Colonic mucosa (tissue), 4 donors: ENCODE measurements at regions not wholly inside any gene's neighbourhood (a gene's known extent, or its start where the extent isn't known, plus 50 kb on each side); places are given as distances from the start of the nearest gene placed in this dataset.

Experiments used
- DNase-seq: peaks from one replicate; pipeline ENCODE4 v3.0.0-alpha.2; 2020
- H3K27ac ChIP-seq: fragments of 200-600 bp; one replicate; pipeline ENCODE4 v1.8.0; 2021
- H3K27me3 ChIP-seq: fragments of 200-600 bp; one replicate; pipeline ENCODE4 v1.8.0; 2021
- H3K36me3 ChIP-seq: fragments of 200-600 bp; one replicate; pipeline ENCODE4 v1.8.0; 2021
- H3K4me1 ChIP-seq: fragments of 200-600 bp; one replicate; pipeline ENCODE4 v1.8.0; 2021; ENCODE audit warnings: mild to moderate bottlenecking
- H3K4me3 ChIP-seq: fragments of 200-600 bp; one replicate; pipeline ENCODE4 v1.8.0; 2021
- H3K9ac ChIP-seq, 2 donors: one replicate each; pipeline ENCODE4 v1.7.0; 2013; ENCODE audit warnings: control low read depth in 2 of 2, low read depth in 2 of 2, low read length in 2 of 2
- H3K9me3 ChIP-seq: fragments of 200-600 bp; one replicate; pipeline ENCODE4 v1.8.0; 2021
- intact Hi-C: fragments of 100-400 bp; cut with DNase I; formaldehyde crosslinking; loops from one replicate; pipeline ENCODE4 v1.14.1; 2022
- TF ChIP-seq, protein P1 (sequence below): fragments of 200-600 bp; IDR thresholded peaks from one replicate; pipeline ENCODE4 v1.8.0; 2022; ENCODE audit warnings: antibody characterized with exemption, mild to moderate bottlenecking
- donor health status: healthy.
- donor health status: DM: no; HTN: no; CAD: no.
- donor health status: DM: no; HTN: no; CAD: no.

DNA sequence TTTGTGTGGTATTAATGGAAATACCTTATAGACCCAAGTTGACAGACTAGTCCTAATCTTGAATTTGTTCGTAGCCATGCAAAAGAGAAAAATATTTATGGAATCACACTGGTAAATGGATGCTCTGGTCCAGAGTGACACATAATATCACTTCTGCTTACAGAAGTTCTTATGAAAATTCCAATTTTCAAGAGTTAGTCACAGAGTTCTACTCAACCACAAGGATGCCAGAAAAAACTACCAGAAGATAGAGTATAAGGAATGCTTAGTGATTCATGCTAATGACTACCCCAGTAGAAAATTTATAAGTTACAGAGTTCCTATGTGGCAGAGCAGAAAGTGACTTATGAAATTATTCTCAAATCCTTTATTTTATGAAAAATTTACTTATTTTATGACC, 1384.8 kb downstream of the FAM133A start:
- intact Hi-C loops, result no loop called here
- H3K4me3 ChIP-seq, result no peak overlapping the region
- no peaks in the 10 kb centered on the region for H3K36me3 ChIP-seq
- no peak for DNase-seq
- H3K4me1 ChIP-seq, result no peaks in the 10 kb centered on the region
- no peak overlapping the region for H3K9ac ChIP-seq
- no peak overlapping the region for H3K27ac ChIP-seq
- no peaks in the 10 kb centered on the region for H3K27me3 ChIP-seq
- no peaks in the 10 kb centered on the region for H3K9me3 ChIP-seq
- TF ChIP-seq, protein P1, sequence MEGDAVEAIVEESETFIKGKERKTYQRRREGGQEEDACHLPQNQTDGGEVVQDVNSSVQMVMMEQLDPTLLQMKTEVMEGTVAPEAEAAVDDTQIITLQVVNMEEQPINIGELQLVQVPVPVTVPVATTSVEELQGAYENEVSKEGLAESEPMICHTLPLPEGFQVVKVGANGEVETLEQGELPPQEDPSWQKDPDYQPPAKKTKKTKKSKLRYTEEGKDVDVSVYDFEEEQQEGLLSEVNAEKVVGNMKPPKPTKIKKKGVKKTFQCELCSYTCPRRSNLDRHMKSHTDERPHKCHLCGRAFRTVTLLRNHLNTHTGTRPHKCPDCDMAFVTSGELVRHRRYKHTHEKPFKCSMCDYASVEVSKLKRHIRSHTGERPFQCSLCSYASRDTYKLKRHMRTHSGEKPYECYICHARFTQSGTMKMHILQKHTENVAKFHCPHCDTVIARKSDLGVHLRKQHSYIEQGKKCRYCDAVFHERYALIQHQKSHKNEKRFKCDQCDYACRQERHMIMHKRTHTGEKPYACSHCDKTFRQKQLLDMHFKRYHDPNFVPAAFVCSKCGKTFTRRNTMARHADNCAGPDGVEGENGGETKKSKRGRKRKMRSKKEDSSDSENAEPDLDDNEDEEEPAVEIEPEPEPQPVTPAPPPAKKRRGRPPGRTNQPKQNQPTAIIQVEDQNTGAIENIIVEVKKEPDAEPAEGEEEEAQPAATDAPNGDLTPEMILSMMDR, result no peak

DNA sequence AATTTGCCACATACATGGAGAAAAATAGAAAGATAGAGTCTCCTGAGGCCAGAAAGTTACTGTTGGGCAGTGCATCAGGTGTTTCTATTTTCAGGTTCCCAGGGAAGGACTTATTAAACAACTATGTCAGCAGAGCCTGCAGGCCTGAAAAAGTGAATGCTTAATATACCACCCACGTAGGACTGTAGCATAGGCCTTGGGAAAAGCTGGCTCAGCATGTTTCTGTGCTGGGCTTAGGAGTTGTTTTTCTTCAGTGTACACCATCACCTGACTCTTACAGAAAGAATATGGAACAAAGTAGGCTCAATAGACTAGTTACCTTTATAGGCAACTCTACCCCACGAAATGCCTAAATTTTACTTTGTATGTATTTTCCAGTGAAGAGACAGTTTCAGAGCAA, 1385.9 kb downstream of the FAM133A start:
- Histone ChIP-seq H3K4me3 (no peak overlapping the region), H3K9ac (no peak overlapping the region), H3K4me1 (no peaks in the 10 kb centered on the region), H3K9me3 (no peaks in the 10 kb centered on the region), H3K36me3 (no peaks in the 10 kb centered on the region), H3K27ac (no peak overlapping the region), H3K27me3 (no peaks in the 10 kb centered on the region)
- intact Hi-C loops, result no loop called here
- TF ChIP-seq, protein P1, result no peak
- DNase-seq, result no peak

- Histone ChIP-seq H3K27ac (no peak overlapping the region), H3K9ac (no peak overlapping the region), H3K27me3 (no peaks in the 10 kb centered on the region), H3K4me1 (no peaks in the 10 kb centered on the region), H3K9me3 (no peaks in the 10 kb centered on the region), H3K36me3 (no peaks in the 10 kb centered on the region), H3K4me3 (no peak overlapping the region)
- no peak for DNase-seq
- TF ChIP-seq, protein P1, result no peak
- intact Hi-C loops, result no loop called here
These were observed 1389.5 kb downstream of the FAM133A start for GRCh38 chrX:95063554-95063953.

- Histone ChIP-seq H3K27me3 (no peaks in the 10 kb centered on the region), H3K9me3 (no peaks in the 10 kb centered on the region), H3K4me3 (no peak overlapping the region), H3K9ac (no peak overlapping the region), H3K27ac (no peak overlapping the region), H3K36me3 (no peaks in the 10 kb centered on the region), H3K4me1 (no peaks in the 10 kb centered on the region)
- DNase-seq, result no peak
- intact Hi-C loops, result no loop called here
- TF ChIP-seq, protein P1, result no peak
These were observed 1391.1 kb downstream of the FAM133A start for GRCh38 chrX:95065151-95065550.

- Histone ChIP-seq H3K36me3 (no peaks in the 10 kb centered on the region), H3K9me3 (no peaks in the 10 kb centered on the region), H3K27me3 (no peaks in the 10 kb centered on the region), H3K27ac (no peak overlapping the region), H3K4me1 (no peaks in the 10 kb centered on the region), H3K4me3 (no peak overlapping the region), H3K9ac (no peak overlapping the region)
- intact Hi-C loops, result no loop called here
- TF ChIP-seq, protein P1, result no peak
- DNase-seq, result no peak
These were observed 1397.0 kb downstream of the FAM133A start for GRCh38 chrX:95071052-95071451.

GRCh38 chrX:95071621-95072020, 1397.6 kb downstream of the FAM133A start:
- intact Hi-C loops, result no loop called here
- Histone ChIP-seq H3K27ac (no peak overlapping the region), H3K9me3 (no peaks in the 10 kb centered on the region), H3K4me1 (no peaks in the 10 kb centered on the region), H3K9ac (no peak overlapping the region), H3K4me3 (no peak overlapping the region), H3K36me3 (no peaks in the 10 kb centered on the region), H3K27me3 (no peaks in the 10 kb centered on the region)
- no peak for DNase-seq
- TF ChIP-seq, protein P1, result no peak
